IPS-NIHi7 (cell line): ENCODE measurements at regions not wholly inside any gene's neighbourhood (a gene's known extent, or its start where the extent isn't known, plus 50 kb on each side); places are given as distances from the start of the nearest gene placed in this dataset.
"Not testable (repeated sequence)": the region's sequence is repeated elsewhere in the genome, so short reads cannot be mapped to it uniquely, and the experiment has no call there.

Experiments used
- DNase-seq: peaks from one replicate; pipeline ENCODE4 v3.0.0; 2012; ENCODE audit warnings: mixed read lengths; ENCODE audit errors: extremely low spot score

GRCh38 chr13:74731731-74732130, 597.5 kb upstream of the KLF12 start:
- no peak for DNase-seq

GRCh38 chr13:74730556-74731331, 596.5 kb upstream of the KLF12 start:
- DNase-seq, result no peak

GRCh38 chr13:74726206-74726605, 592.0 kb upstream of the KLF12 start:
- no peak for DNase-seq

DNA sequence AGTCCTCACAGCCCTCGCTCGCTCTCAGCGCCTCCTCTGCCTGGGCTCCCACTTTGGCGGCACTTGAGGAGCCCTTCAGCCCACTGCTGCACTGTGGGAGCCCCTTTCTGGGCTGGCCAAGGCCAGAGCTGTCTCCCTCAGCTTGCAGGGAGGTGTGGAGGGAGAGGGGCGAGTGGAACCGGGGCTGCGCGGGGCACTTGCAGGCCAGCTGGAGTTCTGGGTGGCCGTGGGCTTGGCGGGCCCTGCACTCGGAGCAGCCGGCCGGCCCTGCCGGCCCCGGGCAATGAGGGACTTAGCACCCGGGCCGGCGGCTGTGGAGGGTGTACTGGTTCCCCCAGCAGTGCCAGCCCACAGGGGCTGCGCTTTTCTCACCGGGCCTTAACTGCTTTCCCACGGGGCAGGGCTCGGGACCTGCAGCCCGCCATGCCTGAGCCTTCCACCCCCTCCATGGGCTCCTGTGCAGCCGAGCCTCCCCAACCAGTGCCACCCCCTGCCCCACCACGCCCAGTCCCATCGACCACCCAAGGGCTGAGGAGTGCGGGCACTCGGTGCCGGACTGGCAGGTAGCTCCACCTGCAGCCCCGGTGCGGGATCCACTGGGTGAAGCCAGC, 584.1 kb upstream of the KLF12 start:
- DNase-seq, result not testable (repeated sequence)

DNA sequence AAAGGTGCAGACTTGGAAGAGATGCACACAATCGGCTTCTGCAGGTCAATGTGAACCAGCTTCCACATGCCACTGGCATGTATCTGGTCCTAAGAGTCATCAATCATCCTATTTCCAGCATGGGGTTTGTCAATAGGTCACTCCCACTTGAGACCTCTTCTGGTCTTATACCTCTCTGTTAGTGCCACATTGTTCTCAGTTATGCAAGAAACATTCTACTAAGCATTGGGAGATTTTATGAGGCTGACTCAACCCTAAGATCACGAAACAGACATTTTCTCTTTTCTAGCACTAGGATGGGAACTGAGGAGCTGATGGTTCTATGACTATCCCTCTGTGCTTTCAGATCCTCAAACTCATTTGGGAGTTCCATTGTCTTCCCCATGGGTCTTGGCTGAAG, 581.5 kb upstream of the KLF12 start:
- no peak for DNase-seq

GRCh38 chr13:74710006-74710405, 575.8 kb upstream of the KLF12 start:
- no peak for DNase-seq

GRCh38 chr13:74709226-74709625, 575.0 kb upstream of the KLF12 start:
- DNase-seq, result no peak

DNA sequence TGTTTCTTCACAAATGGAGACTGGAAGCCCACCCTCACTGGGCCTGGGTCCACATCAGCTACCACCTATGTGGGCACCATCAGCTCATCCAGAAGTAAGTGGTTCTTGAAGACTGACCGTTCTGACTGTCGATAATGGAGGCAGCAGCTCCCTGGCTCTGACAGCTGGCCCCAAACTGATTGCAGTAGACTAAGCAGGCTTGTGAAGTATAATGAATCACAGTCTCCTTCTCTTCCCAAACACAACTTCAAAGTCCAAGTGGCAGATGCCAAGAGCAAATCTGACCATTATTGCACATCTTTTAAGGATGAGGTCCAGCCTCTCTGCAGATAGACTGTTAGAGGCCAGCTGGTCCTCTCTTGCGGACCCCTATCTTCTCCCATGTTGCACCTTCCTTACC, 574.4 kb upstream of the KLF12 start:
- DNase-seq, result no peak

DNA sequence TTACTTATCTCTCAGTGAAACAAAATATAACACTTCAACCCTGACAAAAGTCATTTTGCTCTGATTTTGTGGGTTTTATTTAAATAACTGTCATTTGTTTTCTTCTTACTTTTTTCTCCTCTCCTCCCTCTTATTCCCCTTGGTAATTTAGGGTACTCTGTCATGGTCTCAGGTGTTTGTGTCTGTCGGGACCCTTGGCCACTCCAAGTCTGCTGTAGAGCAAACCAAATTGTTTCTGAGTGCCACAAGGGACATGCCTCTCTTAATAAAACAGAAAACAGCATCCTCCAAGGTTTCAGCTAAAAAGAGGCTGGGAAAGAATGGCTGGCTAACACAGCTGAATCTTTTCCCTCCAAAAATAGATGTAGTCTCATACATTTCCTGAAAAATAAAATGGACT, 573.1 kb upstream of the KLF12 start:
- no peak for DNase-seq

GRCh38 chr13:74706801-74707200, 572.6 kb upstream of the KLF12 start:
- no peak for DNase-seq

- DNase-seq, result no peak
These were observed 571.2 kb upstream of the KLF12 start for GRCh38 chr13:74705438-74705837.

DNA sequence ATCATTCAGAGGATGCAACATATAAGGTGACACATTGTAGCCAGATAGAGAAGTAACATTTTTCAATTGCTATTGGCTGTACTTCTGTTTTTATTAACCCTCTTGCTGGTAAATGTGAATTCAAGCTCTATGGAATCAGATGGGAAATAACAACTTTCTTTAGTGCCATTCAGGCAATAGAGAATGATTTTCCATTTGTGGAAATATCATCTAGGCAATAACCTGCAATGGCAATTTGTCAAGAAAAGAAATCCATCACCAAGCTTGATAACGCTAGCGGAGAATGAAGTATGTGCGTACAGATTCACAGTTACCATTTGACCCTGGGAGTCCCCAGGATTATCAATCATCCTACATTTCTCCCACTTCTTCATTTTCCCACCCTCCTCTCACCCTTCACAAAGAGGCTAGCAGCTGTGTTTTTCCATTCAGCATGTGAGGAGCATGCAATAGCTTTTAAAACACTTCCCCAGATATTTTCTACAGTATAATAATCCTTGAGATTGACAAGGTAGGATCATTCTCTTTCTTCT, 569.7 kb upstream of the KLF12 start:
- no peak for DNase-seq

DNA sequence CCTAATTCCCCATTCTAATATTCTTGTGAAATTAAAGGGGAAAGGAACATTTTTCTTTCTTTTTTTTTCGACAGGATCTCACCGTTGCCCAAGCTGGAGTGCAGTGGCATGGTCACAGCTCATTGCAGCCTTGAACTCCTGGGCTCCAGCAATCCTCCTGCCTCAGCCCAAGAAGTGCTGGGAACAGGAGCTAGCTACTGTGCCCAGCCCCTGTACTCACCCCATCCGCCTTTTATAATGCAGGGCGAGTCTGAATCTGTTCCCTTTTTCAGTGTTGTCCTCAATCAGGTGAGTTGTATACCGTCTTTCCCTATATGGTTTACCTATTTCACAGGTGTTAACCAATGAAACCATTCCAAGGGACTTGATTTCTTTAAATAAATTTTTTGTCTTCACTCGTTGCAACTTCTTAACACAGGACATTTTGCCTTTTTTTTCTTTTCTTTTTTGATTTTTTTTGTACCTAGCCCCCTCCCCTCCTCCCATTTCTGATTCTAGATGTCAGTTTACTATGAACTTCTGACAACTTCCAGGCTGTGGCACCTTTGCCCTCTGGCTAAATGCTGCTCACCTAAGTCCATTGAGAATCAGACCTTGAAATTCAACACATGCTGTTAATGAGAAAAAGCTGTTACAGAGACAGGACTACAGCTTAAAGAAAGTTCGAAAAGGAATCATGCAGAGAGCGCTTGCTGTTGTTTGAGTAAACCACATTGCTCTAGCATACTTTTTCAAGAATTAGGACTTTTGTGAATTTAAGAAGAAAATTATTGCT, 562.1 kb upstream of the KLF12 start:
- no peak for DNase-seq

DNA sequence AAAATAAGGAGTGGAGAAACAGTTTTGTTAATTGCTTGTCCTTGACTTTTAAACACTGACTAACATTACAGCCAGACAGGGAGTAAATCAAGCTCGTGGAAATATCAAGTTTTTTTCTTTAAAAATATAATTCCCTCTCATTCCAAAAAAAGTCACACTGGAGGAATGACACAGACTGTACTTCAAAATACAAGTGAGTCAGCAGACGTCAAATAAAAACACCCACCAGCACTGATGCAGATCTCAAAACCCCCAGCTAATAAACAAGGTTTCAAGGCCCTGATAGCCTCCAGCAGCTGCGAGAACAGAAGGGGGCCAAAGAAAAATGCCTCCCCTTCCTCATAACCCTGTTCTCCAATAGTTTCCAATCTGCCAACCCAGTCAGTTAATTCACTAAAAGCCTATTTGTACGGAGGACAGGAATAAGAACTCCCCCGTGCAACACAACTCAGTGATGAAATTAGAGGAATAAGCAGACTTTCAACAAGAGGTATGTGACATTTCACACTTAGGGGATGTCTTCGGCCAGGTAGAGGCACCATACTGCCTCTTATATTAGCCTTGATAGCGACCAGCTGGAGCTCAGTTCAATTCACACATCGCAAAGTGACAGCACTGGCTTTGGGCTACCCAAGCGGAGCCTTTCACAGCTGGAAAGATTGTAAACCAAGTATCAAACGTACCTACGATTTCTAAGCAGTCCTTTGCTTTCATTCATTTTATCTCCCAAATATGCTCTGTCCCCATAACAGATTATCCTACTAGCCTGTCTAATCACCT, 561.0 kb upstream of the KLF12 start:
- DNase-seq, result no peak

GRCh38 chr13:74687442-74688182, 553.4 kb upstream of the KLF12 start:
- DNase-seq, result no peak

DNA sequence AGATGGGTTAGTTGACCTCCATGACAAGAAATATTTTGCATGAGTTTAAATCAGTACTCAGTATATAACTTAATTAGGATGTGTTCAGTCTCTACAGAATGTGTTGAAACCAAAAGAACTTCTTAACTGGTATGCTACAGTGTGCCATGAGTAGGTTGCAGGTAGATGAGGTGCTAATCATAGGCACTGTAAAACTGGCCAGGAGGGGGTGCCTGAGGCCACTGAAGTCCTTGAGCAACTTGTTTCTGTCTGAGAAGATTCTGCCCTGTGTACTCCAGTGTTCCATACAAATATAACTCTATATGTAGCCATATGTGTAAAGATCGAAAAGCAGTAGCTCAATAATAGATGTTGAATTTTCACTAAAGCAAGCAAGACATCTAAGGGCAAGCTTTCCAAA, 549.2 kb upstream of the KLF12 start:
- no peak for DNase-seq

- no peak for DNase-seq
These were observed 548.5 kb upstream of the KLF12 start for GRCh38 chr13:74682746-74683145.

GRCh38 chr13:74681891-74682290, 547.7 kb upstream of the KLF12 start:
- DNase-seq, result no peak

GRCh38 chr13:74678308-74678965, 544.2 kb upstream of the KLF12 start:
- DNase-seq, result no peak

DNA sequence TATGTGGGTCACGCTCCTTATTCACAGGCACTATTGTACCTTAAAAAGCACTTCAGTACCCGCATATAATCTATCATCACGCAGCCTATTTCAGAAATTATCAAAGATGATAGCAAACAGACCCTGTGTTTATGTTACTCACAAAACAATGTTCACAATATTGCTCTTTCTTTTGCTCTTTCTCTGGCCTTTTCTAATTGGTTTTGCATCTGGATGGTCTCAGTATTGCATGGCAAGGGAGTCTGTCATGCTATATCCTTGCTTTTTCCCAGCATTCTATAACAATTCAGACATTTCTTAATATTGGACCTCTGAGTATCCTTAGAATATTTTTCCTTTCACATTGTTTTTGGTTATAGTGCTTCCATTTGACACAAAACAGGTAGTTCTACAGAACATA, 541.8 kb upstream of the KLF12 start:
- no peak for DNase-seq

- no peak for DNase-seq
These were observed 541.0 kb upstream of the KLF12 start for GRCh38 chr13:74675182-74675581.
